ENCODE measurements at regions not wholly inside any gene's neighbourhood (a gene's known extent, or its start where the extent isn't known, plus 50 kb on each side); places are given as distances from the start of the nearest gene placed in this dataset.
"Not testable (repeated sequence)": the region's sequence is repeated elsewhere in the genome, so short reads cannot be mapped to it uniquely, and the experiment has no call there.

DNA sequence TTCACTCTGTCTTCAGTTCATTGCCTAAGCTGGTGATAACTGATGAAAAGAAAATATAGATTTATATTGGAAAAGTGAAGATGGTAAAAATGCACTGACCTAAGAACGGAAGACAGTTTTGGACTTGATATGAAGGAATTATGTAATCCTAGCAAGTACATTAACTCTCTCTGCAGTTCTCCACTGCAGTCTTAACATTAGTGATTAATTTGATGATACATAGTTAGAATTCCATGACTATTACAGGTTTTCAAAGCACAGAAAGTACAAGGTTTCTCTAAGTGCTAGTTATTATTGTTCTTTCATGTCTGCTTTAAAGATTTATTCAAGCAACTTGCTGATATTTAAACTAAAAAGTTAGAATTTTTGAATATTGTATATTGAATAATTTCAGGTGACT is 1591.7 kb upstream of the ADGRL3 start:
- no peak for DNase-seq (ENCODE audit: low read depth)

DNA sequence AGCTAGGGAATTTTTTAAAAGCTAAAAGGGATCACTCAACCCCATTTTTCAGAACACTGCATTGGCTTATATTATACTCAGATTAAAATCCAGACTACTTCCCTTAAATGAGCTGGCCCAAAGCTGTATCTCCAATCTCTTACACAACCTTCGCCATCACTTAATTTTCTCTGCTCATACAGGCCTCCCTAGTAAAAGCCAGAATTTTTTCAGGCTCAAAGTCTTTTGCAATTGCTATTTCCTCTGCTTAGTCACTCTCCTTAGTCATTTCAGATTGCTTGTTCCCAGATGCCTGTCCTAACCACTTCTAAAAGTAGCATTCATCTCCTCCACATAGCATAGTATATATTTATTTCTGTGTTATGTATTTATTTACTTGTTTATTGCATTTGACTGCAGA is 1587.9 kb upstream of the ADGRL3 start:
- DNase-seq (ENCODE audit: low read depth) = peak; percentile 2

DNA sequence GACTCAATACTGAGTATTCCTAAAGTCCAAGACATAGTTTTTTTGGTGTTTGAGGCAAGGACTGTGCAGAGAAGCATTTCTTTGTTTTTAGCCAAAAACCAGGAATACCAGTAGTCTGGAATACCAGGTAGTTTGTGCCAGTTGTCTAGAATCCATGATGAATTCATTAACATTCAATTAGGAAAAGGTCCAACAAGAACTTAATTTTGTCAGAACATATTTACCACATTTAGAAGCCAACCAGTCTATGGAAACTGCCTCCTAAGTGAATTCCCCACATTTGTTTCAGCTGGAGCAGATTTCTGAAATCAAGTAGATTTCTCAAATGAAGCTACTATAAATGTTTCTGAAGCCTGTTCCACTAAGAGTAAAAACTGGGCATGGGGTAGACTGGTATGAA is 1584.8 kb upstream of the ADGRL3 start:
- no peak for DNase-seq (ENCODE audit: low read depth)

DNA sequence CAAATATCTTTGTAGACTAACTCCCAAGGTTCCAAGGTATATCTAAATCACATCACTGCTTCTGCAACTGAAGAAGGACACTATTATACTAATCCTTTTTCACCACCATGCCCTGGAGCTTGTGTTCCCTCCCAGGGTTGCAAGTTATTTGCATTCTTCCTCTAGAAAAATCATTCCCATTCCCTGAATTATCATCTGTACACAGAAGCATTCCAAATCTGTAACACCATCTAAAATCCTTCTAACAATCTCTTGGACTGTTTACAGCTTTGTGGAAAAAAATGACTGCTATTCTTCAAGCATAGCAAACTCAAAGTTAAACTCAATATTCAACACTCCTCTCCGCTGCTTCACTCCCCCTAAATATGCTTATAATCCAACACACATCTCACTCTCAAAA is 1570.8 kb upstream of the ADGRL3 start:
- no peak for DNase-seq (ENCODE audit: low read depth)

DNA sequence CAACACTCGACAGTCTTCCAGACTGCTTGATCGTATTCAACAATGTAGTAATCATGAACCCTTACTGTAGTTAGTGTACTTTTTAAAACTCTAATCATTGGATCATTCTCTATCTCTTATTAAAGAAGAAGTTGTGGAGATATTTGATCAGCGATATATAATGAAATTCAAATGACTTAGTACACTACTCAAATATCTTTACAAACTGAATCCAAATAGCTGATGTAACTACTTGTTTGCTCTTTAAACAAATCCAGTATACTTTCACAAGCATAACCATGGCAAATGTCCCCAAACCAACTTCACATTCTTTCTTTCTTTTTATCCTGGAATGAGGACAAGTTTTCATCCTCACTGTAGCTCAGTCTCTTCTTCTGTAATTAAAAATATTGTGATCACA is 1569.9 kb upstream of the ADGRL3 start:
- no peak for DNase-seq (ENCODE audit: low read depth)

DNA sequence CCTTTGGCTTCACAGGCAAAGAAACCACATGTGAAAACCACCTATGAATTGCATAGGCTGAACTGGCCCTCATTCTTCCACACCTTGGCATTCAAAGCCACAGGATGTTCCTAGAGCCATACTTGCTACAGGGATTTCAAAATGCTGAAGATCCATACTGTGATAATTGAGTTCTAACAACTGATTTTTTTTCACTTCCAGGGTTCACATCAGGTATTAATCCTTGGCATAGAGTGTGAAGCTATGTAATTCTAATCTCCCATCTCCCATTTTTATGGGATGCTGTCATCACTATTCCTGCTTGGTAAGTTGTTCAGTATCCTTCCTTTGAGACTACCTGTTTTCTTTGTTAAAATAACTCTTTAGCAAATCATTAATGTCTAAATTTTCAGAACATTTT is 1569.2 kb upstream of the ADGRL3 start:
- DNase-seq (ENCODE audit: low read depth) = no peak

DNA sequence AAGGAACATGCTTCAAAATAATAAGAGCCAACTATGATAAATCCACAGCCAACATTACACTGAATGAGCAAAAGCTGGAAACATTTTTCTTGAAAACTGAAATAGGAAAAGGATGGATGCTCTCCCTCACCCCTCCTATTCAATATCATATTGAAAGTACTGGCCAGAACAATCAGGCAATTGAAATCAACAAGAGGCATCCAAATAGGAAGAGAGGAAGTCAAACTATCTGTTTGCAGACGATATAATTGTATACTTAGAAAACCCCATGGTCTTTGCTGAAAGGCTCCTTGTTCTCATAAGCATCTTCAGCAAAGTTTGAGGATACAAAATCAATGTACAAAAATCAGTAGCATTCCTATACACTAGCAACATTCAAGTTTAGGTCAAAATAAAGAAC is 1562.5 kb upstream of the ADGRL3 start:
- DNase-seq (ENCODE audit: low read depth) = no peak

DNA sequence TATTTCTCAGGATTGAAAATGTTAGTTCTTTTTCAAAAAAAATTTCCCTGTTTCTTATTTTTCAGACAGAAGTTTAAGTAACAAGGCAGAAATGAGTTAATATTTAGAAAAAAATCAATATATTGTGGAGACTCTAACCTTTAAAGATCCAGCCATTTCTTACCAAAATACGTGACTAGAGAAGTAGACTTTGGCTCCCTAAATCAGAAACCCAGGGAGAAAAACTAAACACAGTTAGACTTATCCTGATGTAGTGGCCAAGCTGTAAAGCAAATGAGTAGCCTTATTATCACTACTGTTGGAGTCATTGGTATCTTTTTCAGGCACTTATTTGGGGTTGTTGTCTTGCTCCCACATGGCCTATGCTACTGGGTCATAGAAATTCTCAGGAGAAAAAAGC is 1556.4 kb upstream of the ADGRL3 start:
- DNase-seq (ENCODE audit: low read depth) = no peak

DNA sequence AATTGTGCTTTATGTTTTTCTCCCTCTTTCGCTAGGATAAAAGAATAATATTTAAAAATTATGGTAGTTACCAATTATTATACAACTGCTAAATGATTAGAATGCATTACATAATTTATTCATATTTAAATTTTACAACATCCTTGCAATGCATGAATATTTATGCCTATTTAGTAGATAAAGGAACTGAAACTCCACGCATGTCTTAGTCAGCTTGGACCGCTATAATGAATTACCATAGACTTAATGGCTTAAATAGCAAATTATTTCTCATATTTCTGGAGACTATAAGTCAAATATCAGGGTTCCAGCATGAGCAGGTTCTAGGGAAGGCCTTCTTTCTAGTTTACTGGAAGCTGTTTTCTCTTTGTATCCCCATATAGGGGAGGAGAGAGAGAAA is 1555.4 kb upstream of the ADGRL3 start:
- DNase-seq (ENCODE audit: low read depth) = no peak

DNA sequence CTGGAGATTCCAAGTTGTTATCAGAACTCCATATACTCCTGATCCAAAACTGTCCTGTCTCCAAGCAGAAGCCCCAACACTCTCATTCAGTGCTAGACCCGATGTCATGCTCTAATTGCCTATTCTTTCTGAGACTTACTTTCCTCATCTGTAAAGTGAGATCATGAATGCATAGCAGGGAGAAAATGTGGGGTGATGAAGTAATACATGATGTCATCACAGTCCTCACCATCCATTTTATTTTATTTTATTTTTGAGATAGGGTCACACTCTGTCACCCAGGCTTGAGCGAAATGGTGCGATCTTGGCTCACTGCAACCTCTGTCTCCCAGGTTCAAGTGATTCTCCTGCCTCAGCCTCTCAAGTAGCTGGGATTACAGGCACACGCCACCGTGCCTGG is 1554.0 kb upstream of the ADGRL3 start:
- DNase-seq (ENCODE audit: low read depth) = no peak

DNA sequence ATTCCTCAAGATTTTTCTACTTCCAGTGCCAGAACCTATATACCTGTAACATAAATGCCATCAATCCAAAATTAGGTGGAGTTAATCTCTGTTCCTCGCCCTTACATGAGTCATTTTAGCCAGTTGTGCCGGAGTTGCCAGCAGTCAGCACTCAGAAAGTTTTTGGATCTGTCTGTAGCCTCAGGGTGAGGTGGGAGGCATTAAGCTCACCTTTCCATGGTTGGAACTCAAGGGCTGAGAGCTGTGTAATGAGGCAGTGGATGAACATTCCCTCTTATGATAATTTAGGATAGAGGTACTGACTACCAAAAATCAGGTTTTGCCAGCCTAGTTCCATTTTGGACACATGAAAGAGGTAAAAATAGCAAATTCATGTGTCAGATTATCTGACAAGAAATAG is 1553.1 kb upstream of the ADGRL3 start:
- no peak for DNase-seq (ENCODE audit: low read depth)

DNA sequence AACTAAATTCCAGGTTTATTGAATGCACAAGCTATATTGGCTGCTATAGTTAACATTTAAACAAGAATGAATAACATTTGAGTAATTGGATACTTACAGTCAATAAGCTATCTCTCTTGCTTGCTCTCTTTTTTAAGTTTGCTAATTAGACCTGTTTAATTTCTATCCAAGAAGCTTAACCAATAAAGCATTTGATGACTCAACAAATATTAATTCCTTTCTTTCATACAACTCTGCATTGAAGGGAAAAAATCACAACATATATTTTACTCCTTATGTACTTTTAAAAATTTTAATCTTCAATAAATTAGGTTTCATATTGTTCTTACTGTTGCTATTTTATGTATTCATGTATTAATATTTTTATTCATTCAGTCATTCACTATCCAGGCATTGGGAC is 1552.6 kb upstream of the ADGRL3 start:
- no peak for DNase-seq (ENCODE audit: low read depth)

DNA sequence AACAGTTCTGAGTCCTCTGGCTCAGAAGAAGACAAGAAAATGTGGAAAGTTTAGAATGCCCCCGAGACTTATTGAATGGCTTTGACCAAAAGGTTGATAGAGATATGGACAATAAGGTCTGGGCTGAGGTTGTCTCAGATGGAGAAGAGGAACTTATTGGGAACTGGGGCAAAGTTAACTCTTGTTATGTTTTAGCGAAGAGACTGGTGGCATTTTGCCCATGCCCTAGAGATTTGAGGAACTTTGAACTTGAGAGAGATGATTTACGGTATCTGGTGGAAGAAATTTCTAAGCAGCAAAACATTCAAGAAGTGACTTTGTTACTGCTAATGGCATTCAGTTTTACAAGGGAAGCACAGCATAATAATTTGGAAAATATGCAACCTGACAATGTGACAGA is 1549.3 kb upstream of the ADGRL3 start:
- no peak for DNase-seq (ENCODE audit: low read depth)

DNA sequence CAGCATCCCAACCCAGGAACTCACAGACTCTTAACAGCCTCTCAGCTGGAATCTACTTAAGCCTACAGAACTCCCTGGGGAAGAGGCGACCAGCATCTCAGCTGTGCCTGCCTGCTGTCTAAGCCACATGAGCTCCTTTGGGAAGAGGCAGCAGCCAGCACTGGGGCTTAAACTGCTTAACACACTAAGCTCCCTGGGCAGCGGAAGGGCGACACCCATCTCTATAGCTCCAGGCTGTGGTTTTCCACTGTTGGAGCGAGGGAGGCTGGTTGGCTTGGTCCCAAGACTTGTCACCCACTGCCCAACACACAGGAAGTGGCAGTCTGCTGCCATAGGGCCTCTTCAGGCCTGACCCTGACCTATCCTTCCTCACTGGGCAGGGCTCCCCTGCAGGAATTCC is 1544.1 kb upstream of the ADGRL3 start:
- DNase-seq (ENCODE audit: low read depth) = peak; percentile 20

DNA sequence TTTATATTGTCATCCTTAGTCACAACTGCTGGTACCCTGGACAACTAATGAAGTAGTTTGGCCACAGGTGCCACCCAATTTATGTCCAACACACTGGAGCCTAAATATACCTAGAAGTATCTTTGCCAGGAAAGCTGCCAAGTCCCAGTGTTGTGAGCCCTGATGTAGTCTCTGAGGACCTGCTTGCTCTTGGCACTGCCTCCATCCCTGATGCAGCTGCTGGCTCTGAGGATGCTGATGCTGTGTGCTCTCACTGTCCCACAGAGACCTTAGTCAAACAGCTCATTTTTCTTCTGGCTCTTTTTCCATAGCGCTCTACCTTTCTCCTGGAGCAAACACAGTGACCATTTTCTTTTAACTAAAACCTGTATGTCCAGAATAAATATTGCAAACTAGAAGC is 1535.4 kb upstream of the ADGRL3 start:
- no peak for DNase-seq (ENCODE audit: low read depth)

DNA sequence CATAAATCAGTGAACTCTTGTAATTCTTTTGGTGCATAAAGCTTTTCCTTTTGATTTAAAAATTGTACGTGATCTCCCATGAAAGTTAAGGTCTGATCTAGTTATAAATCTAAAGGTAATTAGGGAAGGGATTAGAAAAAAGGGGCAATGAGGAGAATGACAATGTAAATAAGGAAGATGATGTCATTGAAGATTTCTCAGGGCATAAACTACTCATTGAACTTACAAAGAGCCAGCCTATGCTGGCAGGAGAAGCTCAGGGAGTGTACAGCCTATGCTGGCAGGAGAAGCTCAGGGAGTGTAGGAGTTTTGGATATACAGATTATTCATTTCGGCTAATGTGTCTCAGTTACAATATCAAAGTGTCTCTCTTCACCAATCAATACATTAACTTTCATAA is 1533.5 kb upstream of the ADGRL3 start:
- DNase-seq (ENCODE audit: low read depth) = no peak

DNA sequence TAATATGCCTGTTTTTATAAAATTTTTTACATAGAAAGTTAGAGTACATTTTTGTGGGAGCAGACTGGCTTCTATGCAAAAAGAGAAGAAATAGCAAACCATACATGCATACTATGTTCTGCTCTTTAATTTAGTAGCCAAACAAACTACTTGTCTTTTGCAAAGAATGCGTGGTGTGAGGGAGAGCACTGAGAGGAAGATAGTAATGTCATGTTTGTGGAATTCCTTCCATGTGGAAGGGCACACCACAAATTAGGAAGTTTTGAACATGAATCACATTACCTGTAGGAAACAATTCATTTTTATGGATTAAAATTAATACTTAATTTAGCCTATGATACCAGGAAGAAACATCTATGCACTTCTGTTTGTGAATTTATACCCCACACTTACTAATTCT is 1529.1 kb upstream of the ADGRL3 start:
- DNase-seq (ENCODE audit: low read depth) = no peak

DNA sequence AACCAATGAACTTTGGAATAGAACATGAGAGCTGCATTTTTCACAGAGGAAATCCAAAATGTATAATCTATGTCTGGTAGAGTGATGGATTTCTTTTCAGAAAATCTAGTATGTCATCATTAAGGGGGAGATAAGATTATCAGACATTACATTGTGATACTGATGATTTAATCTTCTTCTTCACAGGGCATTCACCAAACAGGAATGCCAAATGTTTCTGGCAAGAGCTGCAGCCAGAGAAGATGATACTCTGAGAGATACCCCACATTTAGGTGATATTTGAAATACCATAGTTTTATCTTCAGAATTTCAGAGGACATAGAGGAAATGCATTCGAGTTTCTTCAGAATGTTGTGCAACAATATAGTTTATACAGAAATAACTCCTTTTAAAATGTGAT is 1523.7 kb upstream of the ADGRL3 start:
- DNase-seq (ENCODE audit: low read depth) = no peak

DNA sequence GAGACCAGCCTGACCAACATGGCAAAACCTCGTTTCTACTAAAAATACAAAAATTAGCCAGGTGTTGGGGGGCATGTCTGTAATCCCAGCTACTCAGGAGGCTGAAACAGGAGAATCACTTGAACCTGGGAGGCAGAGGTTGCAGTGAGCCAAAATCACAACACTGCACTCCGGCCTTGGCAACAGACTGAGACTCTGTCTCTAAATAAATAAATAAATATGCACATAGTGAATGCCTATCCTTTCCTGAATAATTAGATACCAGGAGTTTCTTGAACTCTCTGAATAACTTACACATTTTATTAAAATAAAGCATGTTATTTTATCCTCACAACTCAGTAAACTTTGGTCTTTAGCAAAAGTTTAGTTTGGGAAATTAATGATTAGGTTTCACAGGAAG is 1523.1 kb upstream of the ADGRL3 start:
- DNase-seq (ENCODE audit: low read depth) = not testable (repeated sequence)

DNA sequence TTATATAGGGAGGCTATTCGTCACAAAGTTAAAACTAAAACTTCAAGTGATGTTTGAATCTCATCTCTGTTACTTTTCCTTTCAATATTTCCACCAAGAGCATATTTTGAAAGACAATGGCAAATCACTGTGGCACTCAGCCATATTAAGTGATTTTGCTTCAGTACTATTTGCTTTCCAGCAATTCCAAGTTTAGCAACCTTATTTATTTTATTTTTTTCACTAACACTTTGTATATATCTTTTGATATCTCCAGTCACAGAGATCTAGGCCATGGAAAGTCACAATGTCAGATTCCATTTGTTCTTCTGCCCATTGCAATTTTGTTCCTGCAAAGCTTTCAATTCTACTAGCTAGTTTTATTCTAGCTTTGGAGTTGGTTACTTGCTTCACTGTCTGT is 1514.5 kb upstream of the ADGRL3 start:
- DNase-seq (ENCODE audit: low read depth) = no peak

DNA sequence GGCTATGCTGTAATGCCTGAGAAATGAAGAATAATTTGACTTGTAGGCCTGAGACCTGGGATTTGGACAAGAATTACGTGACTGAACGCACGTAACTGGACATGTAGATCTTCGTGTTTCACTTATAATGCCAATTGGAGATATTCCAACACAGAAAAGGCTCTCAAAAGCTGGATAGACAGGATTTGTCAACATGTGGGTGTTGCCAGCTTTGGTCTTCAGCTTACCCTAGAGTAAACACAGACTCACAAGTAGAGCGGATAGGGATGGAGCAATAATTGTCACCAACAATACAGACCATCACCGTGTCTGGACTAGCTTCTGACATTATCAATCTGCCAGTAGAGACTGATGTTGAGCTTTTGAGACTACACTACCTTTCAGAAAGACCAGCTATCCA is 1511.0 kb upstream of the ADGRL3 start:
- DNase-seq (ENCODE audit: low read depth) = no peak

DNA sequence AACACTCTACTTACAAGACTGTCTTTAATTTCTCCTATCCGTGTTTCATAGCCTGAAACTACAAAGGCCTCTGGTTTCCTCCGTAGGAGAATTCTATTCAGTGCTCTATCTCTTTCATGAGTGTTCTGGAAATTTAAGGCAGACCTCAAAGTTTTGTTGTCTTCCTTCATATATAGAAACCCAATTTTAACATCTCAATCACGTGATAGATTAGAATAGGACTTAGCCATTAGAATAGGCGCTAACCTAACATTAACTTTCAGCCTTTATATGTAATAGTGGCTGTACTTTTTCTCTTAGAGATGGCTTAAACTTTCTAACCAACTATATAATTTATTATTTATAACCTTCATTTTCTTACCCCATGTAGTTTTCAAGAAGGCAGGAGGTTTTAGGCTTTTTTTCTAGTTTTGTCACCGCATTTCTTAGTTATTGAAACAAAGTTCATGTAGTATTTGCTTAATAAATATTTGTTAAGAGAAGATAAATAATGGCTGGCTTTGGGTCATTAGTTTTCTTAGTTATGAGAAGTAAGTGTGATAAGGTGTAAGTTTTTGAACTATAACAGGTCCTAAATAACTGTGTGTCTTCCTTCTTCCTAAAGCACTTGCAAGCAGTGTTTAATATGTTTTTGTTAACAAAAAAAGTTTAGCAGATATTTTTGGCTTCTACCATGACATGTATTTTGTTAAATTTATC is 1504.6 kb upstream of the ADGRL3 start:
- no peak for DNase-seq (ENCODE audit: low read depth)

DNA sequence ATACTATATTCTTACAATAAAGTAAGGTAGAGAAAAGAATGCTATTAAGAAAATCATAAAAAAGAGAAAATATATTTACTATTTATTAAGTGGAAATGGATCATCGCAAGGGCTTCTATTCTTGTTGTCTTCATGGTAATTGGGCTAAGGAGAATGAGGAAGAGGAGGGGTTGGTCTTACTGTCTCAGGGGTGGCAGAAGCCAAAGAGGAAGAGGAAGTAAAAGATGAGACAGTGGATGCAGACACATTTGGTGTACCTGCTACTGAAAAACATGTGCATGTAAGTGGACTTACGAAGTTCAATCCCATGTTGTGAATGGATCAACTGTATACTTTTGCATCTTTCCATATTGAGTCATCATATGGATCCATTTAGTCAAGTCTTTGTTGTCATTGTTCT is 1502.1 kb upstream of the ADGRL3 start:
- DNase-seq (ENCODE audit: low read depth) = no peak

DNA sequence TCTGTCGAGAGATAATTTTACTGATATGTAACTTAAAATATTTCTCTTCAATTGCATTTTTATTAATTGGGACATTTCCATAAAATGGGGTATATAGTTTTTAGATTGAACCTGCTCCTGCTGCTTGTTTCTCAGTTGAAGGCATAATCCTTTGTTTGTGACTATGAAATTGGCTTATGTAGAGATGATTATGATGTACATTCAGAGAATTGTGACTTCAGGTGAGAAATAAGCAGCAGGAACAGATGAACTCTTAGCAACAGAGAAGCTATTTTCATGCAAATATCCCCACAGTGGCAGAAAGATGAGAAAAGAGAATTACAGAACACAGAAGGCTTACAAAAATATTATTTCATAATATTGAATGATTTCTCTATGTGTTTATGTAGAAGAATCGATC is 1499.5 kb upstream of the ADGRL3 start:
- no peak for DNase-seq (ENCODE audit: low read depth)

DNA sequence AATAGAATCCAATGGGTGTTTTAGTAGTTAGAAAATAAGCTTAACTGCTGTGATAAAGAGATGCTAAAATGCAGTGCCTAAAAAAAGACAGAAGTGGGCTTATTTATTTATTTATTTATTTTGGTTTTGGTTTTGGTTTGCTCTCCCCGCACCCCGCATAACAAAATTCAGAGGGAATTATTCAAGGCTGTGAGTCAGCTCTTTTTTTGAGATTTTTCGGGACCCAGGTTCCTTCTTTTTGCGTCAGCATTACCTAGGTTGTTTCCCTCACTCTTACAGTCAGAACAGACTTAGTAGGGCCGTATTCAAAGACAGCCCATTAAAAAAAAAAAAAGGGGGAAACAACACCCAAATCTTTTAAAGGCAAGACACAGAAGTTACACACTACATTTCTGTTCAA is 1495.5 kb upstream of the ADGRL3 start:
- no peak for DNase-seq (ENCODE audit: low read depth)
